Subcutaneous abdominal adipose tissue (tissue), 5 donors: ENCODE measurements at regions not wholly inside any gene's neighbourhood (a gene's known extent, or its start where the extent isn't known, plus 50 kb on each side); places are given as distances from the start of the nearest gene placed in this dataset.

Experiments
- H3K27ac ChIP-seq: one replicate; pipeline ENCODE4 v1.7.0; 2013; ENCODE audit warnings: low read depth, mild to moderate bottlenecking, inconsistent platforms, low read length, moderate library complexity
- H3K27me3 ChIP-seq, 5 donors: one replicate each; pipeline ENCODE4 v1.7.0; 2013; ENCODE audit warnings: low read length in 5 of 5, inconsistent platforms in 1 of 5; ENCODE audit not compliant: control insufficient read depth in 5 of 5, insufficient read depth in 4 of 5
- H3K36me3 ChIP-seq, 5 donors: one replicate each; pipeline ENCODE4 v1.7.0; 2013; ENCODE audit warnings: low read length in 5 of 5; ENCODE audit not compliant: control insufficient read depth in 5 of 5, insufficient read depth in 5 of 5
- H3K4me1 ChIP-seq, 5 donors: one replicate each; pipeline ENCODE4 v1.7.0; 2013; ENCODE audit warnings: low read length in 5 of 5, mild to moderate bottlenecking in 3 of 5, moderate library complexity in 1 of 5; ENCODE audit not compliant: control insufficient read depth in 5 of 5, insufficient read depth in 5 of 5
- H3K4me3 ChIP-seq, 5 donors: one replicate each; pipeline ENCODE4 v1.7.0; 2013; ENCODE audit warnings: low read length in 5 of 5, low read depth in 1 of 5
- H3K9ac ChIP-seq, 5 donors: one replicate each; pipeline ENCODE4 v1.7.0; 2013; ENCODE audit warnings: low read length in 5 of 5, mild to moderate bottlenecking in 4 of 5, moderate library complexity in 3 of 5
- H3K9me3 ChIP-seq, 5 donors: one replicate each; pipeline ENCODE4 v1.7.0; 2013; ENCODE audit warnings: low read length in 5 of 5; ENCODE audit not compliant: control insufficient read depth in 5 of 5
- donor health status: healthy.
- donor health status: healthy.
- donor health status: healthy.
- donor health status: healthy.
- donor health status: healthy.

GRCh38 chr2:173693044-173693589 lies 272.1 kb downstream of the SP3 start:
- no peak overlapping the region for H3K4me3 ChIP-seq
- no peak overlapping the region for H3K27ac ChIP-seq
- no peaks in the 10 kb centered on the region for H3K27me3 ChIP-seq
- no peaks in the 10 kb centered on the region for H3K4me1 ChIP-seq
- H3K36me3 ChIP-seq, result no peaks in the 10 kb centered on the region
- H3K9ac ChIP-seq, result no peak overlapping the region
- H3K9me3 ChIP-seq, result peaks cover 0 to 6% (median 0%) of the 10 kb centered on the region in 5 donors

- no peaks in the 10 kb centered on the region for H3K36me3 ChIP-seq
- H3K9me3 ChIP-seq, result peaks cover 0 to 8% (median 0%) of the 10 kb centered on the region in 5 donors
- no peak overlapping the region for H3K9ac ChIP-seq
- no peaks in the 10 kb centered on the region for H3K27me3 ChIP-seq
- no peaks in the 10 kb centered on the region for H3K4me1 ChIP-seq
- no peak overlapping the region for H3K27ac ChIP-seq
- H3K4me3 ChIP-seq, result no peak overlapping the region
Observed at GRCh38 chr2:173696274-173696673, 268.9 kb downstream of the SP3 start.

- peaks cover 0 to 8% (median 0%) of the 10 kb centered on the region in 5 donors for H3K9me3 ChIP-seq
- H3K27me3 ChIP-seq, result no peaks in the 10 kb centered on the region
- H3K4me3 ChIP-seq, result no peak overlapping the region
- no peaks in the 10 kb centered on the region for H3K36me3 ChIP-seq
- H3K27ac ChIP-seq, result no peak overlapping the region
- H3K4me1 ChIP-seq, result no peaks in the 10 kb centered on the region
- no peak overlapping the region for H3K9ac ChIP-seq
Observed at GRCh38 chr2:173697929-173698328, 267.2 kb downstream of the SP3 start.

- no peak overlapping the region for H3K4me3 ChIP-seq
- H3K9me3 ChIP-seq, result no peaks in the 10 kb centered on the region
- H3K9ac ChIP-seq, result no peak overlapping the region
- peaks cover 0 to 5% (median 3%) of the 10 kb centered on the region in 5 donors for H3K4me1 ChIP-seq
- no peak overlapping the region for H3K27ac ChIP-seq
- H3K27me3 ChIP-seq, result no peaks in the 10 kb centered on the region
- no peaks in the 10 kb centered on the region for H3K36me3 ChIP-seq
Observed at GRCh38 chr2:173705656-173706055, 259.5 kb downstream of the SP3 start.

GRCh38 chr2:173706936-173707335 lies 258.2 kb downstream of the SP3 start:
- Histone ChIP-seq H3K36me3 (no peaks in the 10 kb centered on the region), H3K9ac (no peak overlapping the region), H3K27ac (no peak overlapping the region), H3K4me1 (peaks cover 0 to 5% (median 3%) of the 10 kb centered on the region in 5 donors), H3K9me3 (no peaks in the 10 kb centered on the region), H3K4me3 (no peak overlapping the region), H3K27me3 (no peaks in the 10 kb centered on the region)

DNA sequence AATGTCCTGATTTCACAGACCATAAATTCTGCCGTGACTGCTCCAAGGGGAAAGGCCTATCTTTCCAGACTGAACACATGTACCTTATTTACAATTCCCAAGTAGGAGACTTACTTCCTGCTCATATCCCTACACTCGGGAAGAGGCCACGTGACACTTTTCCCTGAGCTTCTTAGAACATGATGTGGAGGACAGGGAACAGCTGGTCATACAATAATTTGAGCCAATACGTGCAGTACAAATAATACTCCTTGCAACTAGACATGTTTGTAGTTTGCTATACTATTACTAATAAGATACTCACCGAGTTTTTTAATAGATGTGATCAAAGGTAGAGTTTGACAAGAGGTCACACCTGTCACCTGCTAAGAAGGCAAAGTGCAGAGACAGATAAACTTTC lies 256.4 kb downstream of the SP3 start:
- no peak overlapping the region for H3K27ac ChIP-seq
- no peak overlapping the region for H3K9ac ChIP-seq
- peaks cover 0 to 5% (median 3%) of the 10 kb centered on the region in 5 donors for H3K4me1 ChIP-seq
- H3K36me3 ChIP-seq, result no peaks in the 10 kb centered on the region
- H3K9me3 ChIP-seq, result no peaks in the 10 kb centered on the region
- H3K27me3 ChIP-seq, result no peaks in the 10 kb centered on the region
- no peak overlapping the region for H3K4me3 ChIP-seq

- H3K27ac ChIP-seq, result no peak overlapping the region
- H3K4me1 ChIP-seq, result peaks cover 0 to 4% (median 3%) of the 10 kb centered on the region in 5 donors
- H3K9ac ChIP-seq, result no peak overlapping the region
- no peaks in the 10 kb centered on the region for H3K36me3 ChIP-seq
- no peaks in the 10 kb centered on the region for H3K9me3 ChIP-seq
- no peak overlapping the region for H3K4me3 ChIP-seq
- peaks cover 0 to 2% (median 0%) of the 10 kb centered on the region in 5 donors for H3K27me3 ChIP-seq
Observed at GRCh38 chr2:173711816-173712215, 253.4 kb downstream of the SP3 start.

DNA sequence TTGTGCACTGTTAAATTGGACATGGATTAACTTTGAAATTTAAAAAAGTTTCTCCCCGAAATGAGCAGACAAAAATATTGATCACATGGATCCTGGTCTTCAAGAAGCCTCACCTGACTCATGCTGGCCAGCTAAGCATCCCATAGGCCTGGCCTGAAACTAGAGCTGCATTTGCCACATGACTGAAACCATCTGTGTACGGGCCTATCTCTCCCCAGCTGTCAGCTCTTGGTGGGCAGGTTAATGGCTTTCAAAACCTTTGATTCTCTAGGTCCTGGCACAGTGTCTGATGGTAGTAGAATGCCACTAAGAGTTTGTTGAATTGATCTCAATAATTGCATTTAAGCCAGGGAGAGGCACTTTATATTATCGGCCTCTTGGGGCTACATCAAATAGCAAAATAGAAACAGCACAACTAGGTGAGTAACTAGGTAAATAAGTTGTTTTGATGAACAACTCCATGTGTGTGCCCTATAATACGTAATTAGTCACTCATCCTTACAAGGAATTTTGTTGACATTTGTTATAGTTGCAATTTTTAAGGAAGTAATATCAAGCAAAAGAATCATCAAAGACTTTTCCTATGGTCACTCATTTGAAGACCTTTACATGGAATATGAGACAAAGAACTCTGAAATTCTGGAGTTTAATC lies 251.1 kb downstream of the SP3 start:
- Histone ChIP-seq H3K9ac (no peak overlapping the region), H3K27me3 (peaks cover 0 to 8% (median 0%) of the 10 kb centered on the region in 5 donors), H3K4me1 (peaks cover 0 to 2% (median 0%) of the 10 kb centered on the region in 5 donors), H3K36me3 (no peaks in the 10 kb centered on the region), H3K9me3 (no peaks in the 10 kb centered on the region), H3K27ac (no peak overlapping the region), H3K4me3 (no peak overlapping the region)

DNA sequence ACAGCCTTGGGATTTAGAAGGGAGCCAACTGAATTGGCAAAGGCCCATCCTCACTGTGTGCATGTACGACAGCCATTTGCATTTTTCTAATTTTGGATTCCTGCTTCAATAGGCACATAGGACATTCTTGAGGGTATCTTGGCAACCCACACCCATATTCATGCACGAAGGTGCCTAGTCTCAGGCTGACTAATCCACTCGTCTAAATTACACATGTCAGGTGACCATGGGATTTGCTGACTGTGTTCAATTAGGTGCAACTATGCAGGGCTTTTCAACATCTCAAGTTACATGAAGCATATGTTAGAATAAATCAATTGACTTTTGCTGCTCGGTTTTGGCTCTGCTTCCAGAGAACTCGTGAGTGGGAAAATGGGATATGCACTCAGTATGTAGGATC lies 249.7 kb downstream of the SP3 start:
- peaks cover 0 to 8% (median 0%) of the 10 kb centered on the region in 5 donors for H3K27me3 ChIP-seq
- H3K4me3 ChIP-seq, result no peak overlapping the region
- no peak overlapping the region for H3K27ac ChIP-seq
- peaks cover 0 to 2% (median 0%) of the 10 kb centered on the region in 5 donors for H3K4me1 ChIP-seq
- H3K9ac ChIP-seq, result no peak overlapping the region
- H3K36me3 ChIP-seq, result no peaks in the 10 kb centered on the region
- H3K9me3 ChIP-seq, result no peaks in the 10 kb centered on the region

DNA sequence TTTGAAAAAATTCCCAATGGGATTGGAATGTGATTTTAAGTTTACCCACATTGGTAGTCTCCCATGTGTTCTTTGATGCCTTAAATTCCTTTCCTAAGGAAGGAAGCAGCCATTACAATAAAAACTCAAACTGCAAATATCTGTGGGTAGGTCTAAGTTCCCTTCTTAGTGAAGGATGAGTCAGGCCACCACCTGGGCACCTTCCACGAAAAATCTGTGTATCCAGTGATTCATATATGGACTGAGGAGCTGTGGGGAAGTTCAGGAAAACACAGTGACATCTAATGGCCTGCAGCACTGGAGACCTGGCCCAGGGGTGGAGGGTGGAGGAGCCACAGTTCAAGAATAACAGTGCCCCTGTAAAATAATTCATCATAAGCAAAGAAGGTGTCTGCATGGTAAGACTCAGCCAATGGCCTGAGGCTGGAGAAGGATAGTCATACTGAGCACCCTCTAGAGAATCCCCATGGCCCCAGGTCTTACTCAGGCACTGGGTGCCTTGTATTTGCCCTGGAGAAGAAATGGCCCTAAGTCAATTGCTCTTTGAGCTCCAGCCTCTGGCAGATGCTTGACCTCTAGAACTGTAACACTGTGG lies 248.6 kb downstream of the SP3 start:
- Histone ChIP-seq H3K4me1 (peaks cover 0 to 2% (median 0%) of the 10 kb centered on the region in 5 donors), H3K9me3 (no peaks in the 10 kb centered on the region), H3K9ac (no peak overlapping the region)

More for the DNA sequence above, 248.6 kb downstream of the SP3 start:
- no peak overlapping the region for H3K4me3 ChIP-seq
- H3K27ac ChIP-seq, result no peak overlapping the region
- peaks cover 0 to 8% (median 0%) of the 10 kb centered on the region in 5 donors for H3K27me3 ChIP-seq
- no peaks in the 10 kb centered on the region for H3K36me3 ChIP-seq
